Activated CD8-positive, alpha-beta memory T cell treated with anti-CD3 and anti-CD28 coated beads, Interleukin-2, amount 50 U/mL, for 4 hours (primary cell): ENCODE measurements at regions not wholly inside any gene's neighbourhood (a gene's known extent, or its start where the extent isn't known, plus 50 kb on each side); places are given as distances from the start of the nearest gene placed in this dataset.
"Not testable (repeated sequence)": the region's sequence is repeated elsewhere in the genome, so short reads cannot be mapped to it uniquely, and the experiment has no call there.

ENCODE experiments used
- DNase-seq: peaks from one replicate; pipeline ENCODE4 v3.0.0-alpha.2; 2020

DNA sequence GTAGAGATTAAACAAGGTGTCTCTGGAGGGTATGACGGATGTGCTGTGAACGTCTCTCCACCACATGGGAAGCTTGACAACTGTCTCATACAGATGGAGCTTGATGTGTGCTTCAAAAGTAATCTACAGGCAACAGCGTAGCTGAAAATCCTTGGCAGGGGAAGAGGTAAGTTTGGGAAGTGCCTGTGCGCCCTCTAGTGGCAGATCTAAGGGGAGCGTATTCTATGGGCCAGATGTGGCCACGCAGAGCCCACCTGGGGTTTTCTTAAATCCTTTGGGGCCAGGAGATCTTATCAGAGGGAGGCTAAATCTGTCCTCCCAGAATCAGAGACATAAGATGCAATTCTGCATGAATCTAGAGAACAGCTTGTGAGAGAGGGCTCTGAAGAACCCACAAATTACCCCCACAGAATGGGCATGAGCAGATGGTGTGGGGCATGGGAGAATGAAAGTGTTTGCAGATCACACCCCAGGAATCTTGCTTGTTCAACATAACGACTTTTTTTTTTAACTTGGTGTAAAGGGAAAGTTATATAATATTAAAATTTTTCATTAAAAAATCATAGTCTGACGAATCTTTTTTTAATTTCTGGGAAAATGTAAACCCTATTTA lies 91.2 kb upstream of the MPP7 start:
- DNase-seq = peak; percentile 59

- DNase-seq = no peak
Observed at GRCh38 chr10:28396331-28396730, 93.5 kb upstream of the MPP7 start.

DNA sequence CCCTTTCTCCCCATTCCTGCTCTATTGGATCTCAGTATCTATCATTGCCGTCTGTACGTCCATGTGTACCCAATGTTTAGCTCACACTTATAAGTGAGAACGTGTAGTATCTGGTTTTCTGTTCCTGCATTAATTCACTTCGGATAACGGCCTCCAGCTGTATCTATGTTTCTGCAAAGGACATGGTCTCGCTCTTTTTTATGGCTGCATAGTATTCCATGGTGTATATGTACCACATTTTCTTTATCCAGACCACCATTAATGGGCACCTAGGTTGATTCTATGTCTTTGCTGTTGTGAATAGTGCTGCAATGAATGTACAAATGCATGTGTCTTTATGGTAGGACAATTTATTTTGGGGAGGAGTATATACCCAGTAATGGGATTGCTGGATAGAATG lies 94.4 kb upstream of the MPP7 start:
- no peak for DNase-seq

- no peak for DNase-seq
Observed at GRCh38 chr10:28400176-28400575, 97.3 kb upstream of the MPP7 start.

GRCh38 chr10:28400681-28401080 lies 97.8 kb upstream of the MPP7 start:
- no peak for DNase-seq

- not testable (repeated sequence) for DNase-seq
Observed at GRCh38 chr10:28402611-28403073, 99.8 kb upstream of the MPP7 start.

GRCh38 chr10:28403090-28403489 lies 100.2 kb upstream of the MPP7 start:
- DNase-seq = no peak

DNA sequence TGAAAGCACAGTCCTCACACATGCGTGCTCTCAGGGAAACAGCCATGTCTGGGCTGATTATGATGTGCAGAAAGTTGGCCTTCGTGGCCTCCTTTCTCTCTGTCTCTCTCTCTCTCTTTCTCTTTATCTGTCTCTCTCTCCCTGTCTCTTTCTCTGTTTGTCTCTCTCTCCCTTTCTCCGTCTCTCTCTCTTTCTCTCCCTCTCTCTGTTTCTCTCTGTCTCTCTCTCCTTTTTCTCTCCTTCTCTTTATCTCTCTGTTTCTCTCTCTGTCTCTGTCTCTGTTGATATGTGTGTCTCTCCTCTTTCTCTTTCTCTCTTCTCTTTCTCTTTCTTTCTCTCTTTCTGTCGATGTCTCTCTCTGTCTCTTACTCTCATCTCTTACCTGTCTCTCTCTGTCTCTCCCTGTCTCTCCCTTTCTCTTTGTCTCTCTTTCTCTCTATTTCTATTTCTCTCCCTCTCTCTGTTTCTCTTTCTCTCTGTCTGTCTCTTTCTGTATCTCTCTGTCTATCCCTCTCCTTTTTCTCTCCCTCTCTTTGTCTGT lies 105.4 kb upstream of the MPP7 start:
- no peak for DNase-seq

DNA sequence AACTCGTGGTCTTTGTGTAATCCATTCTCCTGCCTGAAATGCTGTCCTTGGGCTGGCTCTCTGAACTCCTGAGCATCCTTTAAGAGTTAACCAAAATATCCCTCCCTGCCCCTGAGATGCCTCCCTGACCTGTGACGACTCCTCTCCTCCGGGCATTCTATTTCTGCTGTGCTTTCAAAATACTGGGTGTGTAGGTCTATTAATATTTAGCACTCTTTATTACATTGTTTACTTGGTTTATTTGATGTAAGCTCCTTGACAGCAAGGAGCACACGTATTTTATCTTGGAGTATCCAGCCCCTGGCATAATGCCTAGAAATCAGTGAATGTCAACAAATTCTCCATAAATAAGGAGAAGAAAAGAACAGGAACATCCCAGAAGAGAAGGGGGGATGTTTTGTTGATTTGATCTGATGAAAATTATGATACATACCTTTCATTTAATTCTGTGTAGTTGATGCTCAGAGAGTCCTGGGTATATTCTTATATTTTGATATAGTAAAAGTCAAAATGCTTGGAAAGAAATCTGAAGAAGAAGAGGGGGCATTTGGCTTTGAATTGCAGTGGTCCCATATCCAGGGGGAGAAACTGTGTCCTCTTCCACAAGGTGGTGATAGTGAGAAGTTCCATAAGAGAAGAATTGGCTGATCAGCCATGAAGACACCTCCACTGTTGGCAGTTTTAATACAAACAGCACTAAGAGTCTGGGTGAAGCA lies 107.7 kb upstream of the MPP7 start:
- DNase-seq = no peak

DNA sequence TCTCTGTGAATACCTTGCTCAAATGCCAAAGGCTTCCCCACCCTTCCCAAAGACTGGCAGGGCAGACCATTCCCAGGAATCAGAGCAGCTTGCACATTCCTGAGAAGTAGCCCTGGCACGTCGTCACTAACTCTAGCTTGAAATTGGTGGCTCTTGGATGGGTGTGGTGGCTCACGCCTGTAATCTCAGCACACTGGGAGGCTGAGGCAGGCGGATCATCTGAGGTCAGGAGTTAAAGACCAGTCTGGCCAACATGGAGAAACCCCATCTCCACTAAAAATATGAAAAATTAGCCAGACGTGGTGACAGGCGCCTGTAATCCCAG lies 108.2 kb upstream of the MPP7 start:
- no peak for DNase-seq

GRCh38 chr10:28411648-28412047 lies 108.8 kb upstream of the MPP7 start:
- no peak for DNase-seq

DNA sequence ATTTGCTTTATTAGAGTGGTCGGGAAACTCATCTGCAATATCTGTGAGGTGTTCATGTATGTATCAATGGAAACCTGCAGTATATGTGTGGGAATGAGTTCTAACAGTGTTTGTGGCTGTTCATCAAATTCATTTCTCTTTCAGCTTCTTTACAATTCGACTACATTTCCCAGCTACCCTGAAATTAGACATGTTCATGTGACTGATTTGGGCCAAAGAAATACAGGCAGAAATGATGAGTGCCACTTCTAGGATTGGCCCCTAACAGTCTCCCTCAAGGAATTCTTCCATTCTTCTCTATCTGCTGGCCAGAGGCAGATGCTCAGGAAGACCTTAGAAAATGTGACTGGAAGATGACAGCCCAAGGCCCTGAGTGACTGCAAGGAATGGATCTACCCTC lies 114.8 kb upstream of the WAC start:
- DNase-seq = no peak

DNA sequence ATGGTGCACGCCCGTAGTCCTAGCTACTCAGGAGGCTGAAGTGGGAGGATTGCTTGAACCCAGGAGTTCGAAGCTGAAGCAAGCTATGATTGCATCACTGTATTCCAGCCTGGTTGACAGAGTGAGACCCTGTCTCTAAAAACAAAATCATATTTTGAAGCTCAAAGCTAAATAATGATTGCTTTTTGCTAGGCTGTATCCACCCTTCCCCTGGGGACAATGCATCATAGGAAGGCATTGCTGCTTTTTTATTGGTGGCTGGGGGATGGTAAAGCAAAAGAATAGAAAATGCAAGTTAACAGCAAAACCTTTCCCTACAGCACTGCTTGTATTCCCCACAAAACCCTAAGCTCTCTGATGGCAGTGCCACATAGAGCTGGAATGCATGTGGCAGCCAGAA lies 107.5 kb upstream of the WAC start:
- no peak for DNase-seq

GRCh38 chr10:28426392-28427159 lies 106.3 kb upstream of the WAC start:
- no peak for DNase-seq

GRCh38 chr10:28427376-28427775 lies 105.5 kb upstream of the WAC start:
- no peak for DNase-seq

GRCh38 chr10:28429045-28429444 lies 103.9 kb upstream of the WAC start:
- no peak for DNase-seq

DNA sequence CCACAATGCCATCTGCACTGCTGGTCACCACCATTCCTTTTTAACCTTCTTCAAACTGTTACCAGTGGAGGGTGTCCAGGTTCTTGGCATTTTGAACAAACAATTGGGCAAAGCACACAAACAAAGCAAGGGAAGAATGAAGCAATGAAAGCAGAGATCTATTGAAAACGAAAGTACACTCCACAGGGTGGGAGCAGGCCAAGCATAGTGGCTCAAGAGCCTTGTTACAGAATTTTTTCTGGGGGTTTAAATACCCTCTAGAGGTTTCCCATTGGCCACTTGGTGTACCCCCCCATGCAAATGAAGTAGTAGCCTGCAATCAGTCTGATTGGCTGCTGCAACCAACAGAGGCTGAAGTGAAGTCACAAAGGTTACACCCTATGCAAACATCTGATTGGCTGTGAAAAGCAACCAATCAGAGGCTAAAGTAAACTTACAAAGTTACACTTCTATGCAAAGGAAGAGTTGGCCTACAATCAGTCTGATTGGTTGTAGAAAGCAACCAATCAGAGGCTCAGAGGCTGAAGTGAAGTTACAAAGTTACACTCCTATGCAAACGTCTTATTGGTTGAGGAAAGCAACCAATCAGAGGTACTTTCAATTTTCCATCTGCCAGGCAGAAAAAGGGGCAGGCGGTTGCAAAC lies 103.2 kb upstream of the WAC start:
- DNase-seq = no peak

DNA sequence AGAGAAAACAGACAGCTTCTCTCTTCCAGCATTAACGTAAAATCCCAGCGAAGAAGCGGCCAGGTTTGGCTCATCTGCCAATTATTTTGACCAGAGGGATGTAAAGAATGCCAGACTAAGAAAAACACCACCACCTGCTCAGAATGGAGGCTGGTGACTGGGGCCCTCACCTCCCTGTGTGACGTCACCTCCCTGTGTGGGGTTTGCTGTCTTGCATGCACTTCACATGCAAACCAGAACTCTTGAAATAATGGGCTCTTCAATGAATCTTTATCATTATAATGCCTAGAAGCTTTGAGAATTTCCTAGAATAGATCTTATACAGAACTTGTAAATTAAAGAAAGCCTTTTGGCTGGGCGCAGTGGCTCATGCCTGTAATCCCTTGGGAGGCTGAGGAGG lies 101.8 kb upstream of the WAC start:
- no peak for DNase-seq

GRCh38 chr10:28432210-28432676 lies 100.7 kb upstream of the WAC start:
- DNase-seq = no peak

DNA sequence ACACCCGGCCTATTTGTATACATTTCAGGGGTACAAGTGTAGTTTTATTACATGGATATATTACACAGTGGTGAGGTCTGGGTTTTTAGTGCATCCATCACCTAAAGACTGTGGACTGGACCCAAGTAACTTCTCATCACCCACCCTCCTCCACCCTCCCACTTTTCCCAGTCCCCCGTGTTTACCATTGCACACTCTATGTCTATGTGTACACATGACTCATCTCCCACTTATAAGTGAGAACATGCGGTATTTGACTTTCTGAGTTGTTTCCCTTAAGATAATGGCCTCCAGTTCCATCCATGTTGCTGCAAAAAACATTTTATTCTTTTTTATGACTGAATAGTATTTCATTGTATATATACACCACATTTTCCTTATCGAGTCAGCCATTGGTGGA lies 98.9 kb upstream of the WAC start:
- no peak for DNase-seq

DNA sequence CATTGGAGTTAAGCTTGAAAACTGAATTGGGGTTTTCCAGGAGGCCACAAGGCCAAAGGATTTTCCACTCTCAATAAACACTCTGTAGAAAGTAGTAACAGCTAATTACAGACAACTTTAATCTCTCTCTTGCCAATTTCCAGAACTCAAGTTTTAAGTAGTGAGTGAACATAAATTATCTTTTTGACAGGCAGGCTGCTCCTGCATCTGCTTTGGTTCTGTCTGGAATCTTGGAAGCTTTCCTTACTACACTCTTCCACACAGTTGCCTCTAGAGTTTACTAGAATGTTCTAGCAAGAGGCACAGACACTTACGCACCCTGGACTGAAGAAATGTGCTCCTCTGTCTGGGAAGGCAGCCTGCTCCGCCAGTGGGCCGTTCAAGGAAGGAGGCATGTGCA lies 90.5 kb upstream of the WAC start:
- no peak for DNase-seq

DNA sequence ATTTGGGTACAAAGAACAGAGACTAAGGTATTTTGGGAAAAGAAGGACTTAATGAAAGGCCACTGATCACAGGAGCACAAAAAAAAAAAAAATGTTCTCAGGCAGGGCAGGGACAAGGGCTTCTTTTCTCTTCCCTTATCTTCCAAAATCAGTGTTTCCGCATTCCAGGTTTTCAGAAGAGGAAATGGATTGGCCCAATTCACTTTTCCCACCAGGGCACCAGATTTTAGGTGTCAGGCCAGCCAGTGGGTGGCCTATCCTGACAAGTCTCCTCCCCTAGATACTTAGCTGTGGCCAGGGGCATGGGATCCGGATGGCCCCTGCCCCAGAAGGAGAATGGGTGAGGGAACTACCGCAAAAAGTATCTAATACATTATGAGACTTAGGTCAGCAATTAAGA lies 88.9 kb upstream of the WAC start:
- DNase-seq = no peak

GRCh38 chr10:28445516-28445915 lies 87.4 kb upstream of the WAC start:
- DNase-seq = no peak
